HG02571 (cell line): ENCODE measurements at regions not wholly inside any gene's neighbourhood (a gene's known extent, or its start where the extent isn't known, plus 50 kb on each side); places are given as distances from the start of the nearest gene placed in this dataset.
"Not testable (repeated sequence)": the region's sequence is repeated elsewhere in the genome, so short reads cannot be mapped to it uniquely, and the experiment has no call there.

Experiments used
- ATAC-seq: cut with Tn5 transposase; IDR thresholded peaks from one replicate; pipeline ENCODE4 v1.9.1; 2021; ENCODE audit warnings: mild to moderate bottlenecking, moderate library complexity; ENCODE audit not compliant: unreplicated experiment

- ATAC-seq = no peak
Measured at GRCh38 chr6:163766936-163767335, 352.4 kb downstream of the QKI start.

GRCh38 chr6:163765335-163765734 lies 350.8 kb downstream of the QKI start:
- no peak for ATAC-seq

GRCh38 chr6:163764565-163764964 lies 350.0 kb downstream of the QKI start:
- no peak for ATAC-seq

GRCh38 chr6:163761481-163761880 lies 347.0 kb downstream of the QKI start:
- no peak for ATAC-seq

GRCh38 chr6:163760860-163761259 lies 346.3 kb downstream of the QKI start:
- ATAC-seq = no peak

GRCh38 chr6:163759542-163759941 lies 345.0 kb downstream of the QKI start:
- ATAC-seq = no peak

- no peak for ATAC-seq
Measured at GRCh38 chr6:163757520-163757919, 343.0 kb downstream of the QKI start.

- peak; percentile 100 for ATAC-seq
Measured at GRCh38 chr6:163756079-163756478, 341.6 kb downstream of the QKI start.

- ATAC-seq = no peak
Measured at GRCh38 chr6:163754866-163755265, 340.3 kb downstream of the QKI start.

- no peak for ATAC-seq
Measured at GRCh38 chr6:163753430-163753829, 338.9 kb downstream of the QKI start.

- no peak for ATAC-seq
Measured at GRCh38 chr6:163752446-163752845, 337.9 kb downstream of the QKI start.

- ATAC-seq = peak; percentile 24
Measured at GRCh38 chr6:163751032-163751525, 336.6 kb downstream of the QKI start.

- ATAC-seq = peak; percentile 52
Measured at GRCh38 chr6:163750431-163751031, 336.0 kb downstream of the QKI start.

GRCh38 chr6:163748886-163749285 lies 334.4 kb downstream of the QKI start:
- no peak for ATAC-seq

GRCh38 chr6:163748036-163748435 lies 333.5 kb downstream of the QKI start:
- no peak for ATAC-seq

- not testable (repeated sequence) for ATAC-seq
Measured at GRCh38 chr6:163747058-163747457, 332.5 kb downstream of the QKI start.

- ATAC-seq = no peak
Measured at GRCh38 chr6:163745536-163746400, 331.2 kb downstream of the QKI start.

- no peak for ATAC-seq
Measured at GRCh38 chr6:163744256-163744925, 329.9 kb downstream of the QKI start.

- ATAC-seq = no peak
Measured at GRCh38 chr6:163743796-163744195, 329.3 kb downstream of the QKI start.

GRCh38 chr6:163741743-163742363 lies 327.3 kb downstream of the QKI start:
- no peak for ATAC-seq

GRCh38 chr6:163741342-163741741 lies 326.8 kb downstream of the QKI start:
- ATAC-seq = no peak
